SK-N-SH treated with all-trans-retinoic acid at 6 μM for 48 hours (cell line): ENCODE measurements at regions not wholly inside any gene's neighbourhood (a gene's known extent, or its start where the extent isn't known, plus 50 kb on each side); places are given as distances from the start of the nearest gene placed in this dataset.

Source experiments
- ARNTL ChIP-seq: fragments of 450-650 bp; formaldehyde crosslinking; IDR thresholded peaks from 2 replicates; pipeline ENCODE4 v1.5.0; 2020; ENCODE audit warnings: low read depth, mild to moderate bottlenecking, moderate library complexity, borderline replicate concordance
- OSR1 ChIP-seq: fragments of 250-450 bp; sonication (Bioruptor Pico); IDR thresholded peaks from 2 replicates; pipeline ENCODE4 v1.8.0; 2022; ENCODE audit warnings: moderate library complexity, mild to moderate bottlenecking, inconsistent platforms
- PATZ1 ChIP-seq: fragments of 250-450 bp; sonication (Bioruptor Pico); IDR thresholded peaks from 2 replicates; pipeline ENCODE4 v1.8.0; 2020; ENCODE audit warnings: mild to moderate bottlenecking, moderate library complexity, borderline replicate concordance
- POU6F1 ChIP-seq: fragments of 250-450 bp; sonication (Bioruptor Pico); IDR thresholded peaks from 2 replicates; pipeline ENCODE4 v1.8.0; 2021; ENCODE audit warnings: low read depth, mild to moderate bottlenecking, moderate library complexity, borderline replicate concordance
- PPARA ChIP-seq: fragments of 250-450 bp; sonication (Bioruptor Pico); IDR thresholded peaks from 2 replicates; pipeline ENCODE4 v1.5.0; 2020; ENCODE audit warnings: mild to moderate bottlenecking, borderline replicate concordance
- RARB ChIP-seq: fragments of 250-450 bp; sonication (Bioruptor Pico); IDR thresholded peaks from 2 replicates; pipeline ENCODE4 v1.8.0; 2021; ENCODE audit warnings: mild to moderate bottlenecking, moderate library complexity
- SNAI2 ChIP-seq: fragments of 250-450 bp; sonication (Bioruptor Pico); IDR thresholded peaks from 2 replicates; pipeline ENCODE4 v1.5.0; 2020; ENCODE audit warnings: mild to moderate bottlenecking, moderate library complexity
- TOX ChIP-seq: fragments of 250-450 bp; sonication (Bioruptor Pico); IDR thresholded peaks from 2 replicates; pipeline ENCODE4 v1.8.0; 2021; ENCODE audit warnings: mild to moderate bottlenecking, moderate library complexity, borderline replicate concordance
- TSHZ2 ChIP-seq: fragments of 250-450 bp; sonication (Bioruptor Pico); IDR thresholded peaks from 2 replicates; pipeline ENCODE4 v1.5.0; 2020; ENCODE audit warnings: mild to moderate bottlenecking, moderate library complexity
- ZC3H10 ChIP-seq: fragments of 250-450 bp; sonication (Bioruptor Pico); IDR thresholded peaks from 2 replicates; pipeline ENCODE4 v1.5.1; 2021; ENCODE audit warnings: mild to moderate bottlenecking, moderate library complexity
- ZFP3 ChIP-seq: fragments of 250-450 bp; sonication (Bioruptor Pico); IDR thresholded peaks from 2 replicates; pipeline ENCODE4 v1.5.0; 2020; ENCODE audit warnings: mild to moderate bottlenecking, moderate library complexity
- ZFP30 ChIP-seq: fragments of 450-650 bp; formaldehyde crosslinking; IDR thresholded peaks from 2 replicates; pipeline ENCODE4 v1.5.0; 2022; ENCODE audit warnings: mild to moderate bottlenecking, moderate library complexity
- ZNF70 ChIP-seq: fragments of 450-650 bp; formaldehyde crosslinking; IDR thresholded peaks from 2 replicates; pipeline ENCODE4 v1.5.0; 2020; ENCODE audit warnings: mild to moderate bottlenecking, moderate library complexity

GRCh38 chr9:134218230-134218629 is 53.9 kb upstream of the RNU6ATAC start:
- TF ChIP-seq TSHZ2 (CRISPR knock-in tag) (no peak), ZFP3 (CRISPR knock-in tag) (no peak), ARNTL (no peak), POU6F1 (CRISPR knock-in tag) (no peak), ZC3H10 (CRISPR knock-in tag) (no peak), RARB (CRISPR knock-in tag) (no peak), OSR1 (no peak), PPARA (CRISPR knock-in tag) (no peak), PATZ1 (CRISPR knock-in tag) (no peak), ZFP30 (CRISPR knock-in tag) (no peak), SNAI2 (CRISPR knock-in tag) (no peak), ZNF70 (CRISPR knock-in tag) (no peak), TOX (CRISPR knock-in tag) (no peak)
